Fibroblast of lung (primary cell): ENCODE measurements at regions not wholly inside any gene's neighbourhood (a gene's known extent, or its start where the extent isn't known, plus 50 kb on each side); places are given as distances from the start of the nearest gene placed in this dataset.

Source experiments
- CTCF ChIP-seq, 2 donors: IDR thresholded peaks in 1 of 2; conservative IDR thresholded peaks in 1 of 2; 1 replicate in 1 of 2; 2 replicates in 1 of 2; pipeline ENCODE4 v1.5.1; 2011 to 2012; ENCODE audit warnings: low read length in 2 of 2, control low read depth in 1 of 2, inconsistent platforms in 1 of 2, low read depth in 1 of 2, mild to moderate bottlenecking in 1 of 2
- EZH2 ChIP-seq: IDR thresholded peaks from 2 replicates; pipeline ENCODE4 v1.5.1; 2012; ENCODE audit warnings: low read length, control low read depth, mild to moderate bottlenecking; ENCODE audit errors: missing control alignments

- TF ChIP-seq EZH2 (no peak), CTCF (conservative IDR thresholded peaks at IDR 0.05 in 1 of 2, IDR thresholded peaks at IDR 0.05 in 1 of 2; ENCODE audit: low read depth in 1 of 2, low read length in 2 of 2) (no peak)
Observed at GRCh38 chr9:119688547-119688946, 319.3 kb upstream of the BRINP1 start.
